ENCODE measurements at regions not wholly inside any gene's neighbourhood (a gene's known extent, or its start where the extent isn't known, plus 50 kb on each side); places are given as distances from the start of the nearest gene placed in this dataset.

GRCh38 chr2:118307864-118308263 lies 219.6 kb downstream of the INSIG2 start:
- Histone ChIP-seq H3K4me1 (ENCODE audit: control insufficient read depth in 5 of 5, insufficient read depth in 5 of 5, low read length in 5 of 5) (peaks cover 0 to 16% (median 15%) of the 10 kb centered on the region in 5 donors), H3K9ac (ENCODE audit: low read length in 5 of 5) (no peak overlapping the region), H3K4me3 (ENCODE audit: low read depth in 1 of 5, low read length in 5 of 5) (no peak overlapping the region), H3K36me3 (ENCODE audit: control insufficient read depth in 5 of 5, insufficient read depth in 5 of 5, low read length in 5 of 5) (no peaks in the 10 kb centered on the region), H3K27me3 (ENCODE audit: control insufficient read depth in 5 of 5, insufficient read depth in 4 of 5, low read length in 5 of 5) (peaks cover 0 to 11% (median 2%) of the 10 kb centered on the region in 5 donors), H3K27ac (ENCODE audit: low read depth, low read length) (no peak overlapping the region), H3K9me3 (ENCODE audit: control insufficient read depth in 5 of 5, low read length in 5 of 5) (no peaks in the 10 kb centered on the region)

- no peak overlapping the region for H3K27ac ChIP-seq (ENCODE audit: low read depth, low read length)
- H3K27me3 ChIP-seq (ENCODE audit: control insufficient read depth in 5 of 5, insufficient read depth in 4 of 5, low read length in 5 of 5), result peaks cover 0 to 8% (median 2%) of the 10 kb centered on the region in 5 donors
- H3K9me3 ChIP-seq (ENCODE audit: control insufficient read depth in 5 of 5, low read length in 5 of 5), result no peaks in the 10 kb centered on the region
- H3K9ac ChIP-seq (ENCODE audit: low read length in 5 of 5), result no peak overlapping the region
- no peak overlapping the region for H3K4me3 ChIP-seq (ENCODE audit: low read depth in 1 of 5, low read length in 5 of 5)
- no peaks in the 10 kb centered on the region for H3K4me1 ChIP-seq (ENCODE audit: control insufficient read depth in 5 of 5, insufficient read depth in 5 of 5, low read length in 5 of 5)
- H3K36me3 ChIP-seq (ENCODE audit: control insufficient read depth in 5 of 5, insufficient read depth in 5 of 5, low read length in 5 of 5), result no peaks in the 10 kb centered on the region
Measured at GRCh38 chr2:118301248-118301647, 213.0 kb downstream of the INSIG2 start.

- no peaks in the 10 kb centered on the region for H3K9me3 ChIP-seq (ENCODE audit: control insufficient read depth in 5 of 5, low read length in 5 of 5)
- H3K27ac ChIP-seq (ENCODE audit: low read depth, low read length), result no peak overlapping the region
- H3K9ac ChIP-seq (ENCODE audit: low read length in 5 of 5), result no peak overlapping the region
- no peaks in the 10 kb centered on the region for H3K4me1 ChIP-seq (ENCODE audit: control insufficient read depth in 5 of 5, insufficient read depth in 5 of 5, low read length in 5 of 5)
- peaks cover 0 to 10% (median 2%) of the 10 kb centered on the region in 5 donors for H3K27me3 ChIP-seq (ENCODE audit: control insufficient read depth in 5 of 5, insufficient read depth in 4 of 5, low read length in 5 of 5)
- H3K36me3 ChIP-seq (ENCODE audit: control insufficient read depth in 5 of 5, insufficient read depth in 5 of 5, low read length in 5 of 5), result no peaks in the 10 kb centered on the region
- H3K4me3 ChIP-seq (ENCODE audit: low read depth in 1 of 5, low read length in 5 of 5), result no peak overlapping the region
Measured at GRCh38 chr2:118300832-118301231, 212.6 kb downstream of the INSIG2 start.

DNA sequence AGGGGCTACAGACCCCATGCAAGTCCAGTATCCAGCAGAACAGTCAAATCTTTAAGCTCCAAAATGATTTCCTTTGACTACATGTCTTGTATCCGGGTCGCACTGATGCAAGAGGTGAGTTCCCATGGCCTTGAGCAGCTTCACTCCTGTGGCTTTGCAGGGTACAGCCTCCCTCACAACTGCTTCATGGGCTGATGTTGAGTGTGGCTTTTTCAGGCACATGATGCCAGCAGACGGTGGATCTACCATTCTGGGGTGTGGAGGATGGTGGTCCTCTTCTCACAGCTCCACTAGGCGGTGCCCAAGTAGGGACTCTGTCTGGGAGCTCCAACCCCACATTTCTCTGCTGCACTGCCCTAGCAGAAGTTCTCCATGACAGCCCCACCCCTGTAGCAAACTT lies 208.4 kb downstream of the INSIG2 start:
- Histone ChIP-seq H3K36me3 (ENCODE audit: control insufficient read depth in 5 of 5, insufficient read depth in 5 of 5, low read length in 5 of 5) (no peaks in the 10 kb centered on the region), H3K27me3 (ENCODE audit: control insufficient read depth in 5 of 5, insufficient read depth in 4 of 5, low read length in 5 of 5) (peaks cover 0 to 10% (median 2%) of the 10 kb centered on the region in 5 donors), H3K27ac (ENCODE audit: low read depth, low read length) (no peak overlapping the region), H3K9me3 (ENCODE audit: control insufficient read depth in 5 of 5, low read length in 5 of 5) (no peaks in the 10 kb centered on the region), H3K9ac (ENCODE audit: low read length in 5 of 5) (no peak overlapping the region), H3K4me1 (ENCODE audit: control insufficient read depth in 5 of 5, insufficient read depth in 5 of 5, low read length in 5 of 5) (no peaks in the 10 kb centered on the region), H3K4me3 (ENCODE audit: low read depth in 1 of 5, low read length in 5 of 5) (no peak overlapping the region)

DNA sequence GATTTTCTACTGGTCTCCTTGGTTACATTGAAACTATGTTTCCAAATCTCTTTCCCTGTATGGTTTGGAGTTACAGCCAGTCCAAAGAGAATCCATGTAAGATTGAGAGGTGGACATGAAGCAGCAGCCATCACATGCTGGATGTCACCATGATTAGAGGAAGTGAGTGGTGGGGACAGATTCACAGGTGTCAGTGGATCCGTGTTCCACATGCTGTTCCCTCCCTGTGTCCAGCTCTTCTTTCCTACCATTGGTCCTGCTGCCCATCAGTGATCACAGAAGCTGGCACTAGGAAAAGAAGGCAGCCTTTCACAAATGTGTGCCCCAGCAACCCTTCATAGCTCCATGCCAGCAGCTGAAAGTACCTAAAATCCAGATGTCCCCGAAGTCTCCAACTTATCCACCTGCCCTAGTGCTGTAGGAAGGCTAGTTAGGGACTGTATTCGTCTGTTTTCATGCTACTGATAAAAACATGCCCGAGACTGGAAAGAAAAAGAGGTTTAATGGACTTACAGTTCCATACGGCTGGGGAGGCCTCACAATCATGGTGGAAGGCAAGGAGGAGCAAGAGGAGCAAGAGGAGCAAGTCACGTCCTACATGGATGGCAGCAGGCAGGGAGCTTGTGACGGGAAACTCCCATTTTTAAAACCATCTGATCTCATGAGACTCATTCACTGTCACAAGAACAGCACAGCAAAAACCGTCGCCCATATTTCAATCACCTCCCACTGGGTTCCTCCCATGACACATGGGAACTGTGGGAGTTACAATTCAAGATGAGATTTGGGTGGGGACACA lies 207.5 kb downstream of the INSIG2 start:
- H3K36me3 ChIP-seq (ENCODE audit: control insufficient read depth in 5 of 5, insufficient read depth in 5 of 5, low read length in 5 of 5), result no peaks in the 10 kb centered on the region
- no peaks in the 10 kb centered on the region for H3K4me1 ChIP-seq (ENCODE audit: control insufficient read depth in 5 of 5, insufficient read depth in 5 of 5, low read length in 5 of 5)
- H3K9me3 ChIP-seq (ENCODE audit: control insufficient read depth in 5 of 5, low read length in 5 of 5), result no peaks in the 10 kb centered on the region
- H3K27ac ChIP-seq (ENCODE audit: low read depth, low read length), result no peak overlapping the region
- no peak overlapping the region for H3K9ac ChIP-seq (ENCODE audit: low read length in 5 of 5)
- no peak overlapping the region for H3K4me3 ChIP-seq (ENCODE audit: low read depth in 1 of 5, low read length in 5 of 5)
- peaks cover 0 to 10% (median 2%) of the 10 kb centered on the region in 5 donors for H3K27me3 ChIP-seq (ENCODE audit: control insufficient read depth in 5 of 5, insufficient read depth in 4 of 5, low read length in 5 of 5)

GRCh38 chr2:118294063-118294462 lies 205.8 kb downstream of the INSIG2 start:
- no peaks in the 10 kb centered on the region for H3K9me3 ChIP-seq (ENCODE audit: control insufficient read depth in 5 of 5, low read length in 5 of 5)
- H3K27me3 ChIP-seq (ENCODE audit: control insufficient read depth in 5 of 5, insufficient read depth in 4 of 5, low read length in 5 of 5), result peaks cover 0 to 11% (median 2%) of the 10 kb centered on the region in 5 donors
- no peaks in the 10 kb centered on the region for H3K4me1 ChIP-seq (ENCODE audit: control insufficient read depth in 5 of 5, insufficient read depth in 5 of 5, low read length in 5 of 5)
- H3K36me3 ChIP-seq (ENCODE audit: control insufficient read depth in 5 of 5, insufficient read depth in 5 of 5, low read length in 5 of 5), result no peaks in the 10 kb centered on the region
- no peak overlapping the region for H3K4me3 ChIP-seq (ENCODE audit: low read depth in 1 of 5, low read length in 5 of 5)
- H3K9ac ChIP-seq (ENCODE audit: low read length in 5 of 5), result no peak overlapping the region
- H3K27ac ChIP-seq (ENCODE audit: low read depth, low read length), result no peak overlapping the region

DNA sequence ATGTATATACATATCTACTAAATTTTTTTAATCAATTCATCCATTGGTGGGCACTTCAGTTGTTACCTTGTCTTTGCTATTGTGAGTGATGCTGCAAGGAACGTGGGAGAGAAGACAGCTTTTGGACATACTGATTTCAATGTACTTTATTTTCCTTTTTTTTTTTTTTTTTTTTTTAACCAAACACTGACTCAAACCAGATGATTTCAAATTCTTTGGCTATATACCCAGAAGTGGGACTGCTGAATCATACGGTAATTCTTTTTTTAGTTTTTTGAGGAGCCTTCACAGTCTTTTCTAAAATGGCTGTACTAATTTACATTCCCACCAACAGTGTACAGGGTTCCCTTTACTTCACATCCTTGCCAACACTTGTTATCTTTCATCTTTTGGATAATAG lies 204.7 kb downstream of the INSIG2 start:
- no peaks in the 10 kb centered on the region for H3K36me3 ChIP-seq (ENCODE audit: control insufficient read depth in 5 of 5, insufficient read depth in 5 of 5, low read length in 5 of 5)
- H3K27ac ChIP-seq (ENCODE audit: low read depth, low read length), result no peak overlapping the region
- no peak overlapping the region for H3K9ac ChIP-seq (ENCODE audit: low read length in 5 of 5)
- H3K4me1 ChIP-seq (ENCODE audit: control insufficient read depth in 5 of 5, insufficient read depth in 5 of 5, low read length in 5 of 5), result no peaks in the 10 kb centered on the region
- no peak overlapping the region for H3K4me3 ChIP-seq (ENCODE audit: low read depth in 1 of 5, low read length in 5 of 5)
- peaks cover 0 to 11% (median 0%) of the 10 kb centered on the region in 5 donors for H3K27me3 ChIP-seq (ENCODE audit: control insufficient read depth in 5 of 5, insufficient read depth in 4 of 5, low read length in 5 of 5)
- H3K9me3 ChIP-seq (ENCODE audit: control insufficient read depth in 5 of 5, low read length in 5 of 5), result no peaks in the 10 kb centered on the region

DNA sequence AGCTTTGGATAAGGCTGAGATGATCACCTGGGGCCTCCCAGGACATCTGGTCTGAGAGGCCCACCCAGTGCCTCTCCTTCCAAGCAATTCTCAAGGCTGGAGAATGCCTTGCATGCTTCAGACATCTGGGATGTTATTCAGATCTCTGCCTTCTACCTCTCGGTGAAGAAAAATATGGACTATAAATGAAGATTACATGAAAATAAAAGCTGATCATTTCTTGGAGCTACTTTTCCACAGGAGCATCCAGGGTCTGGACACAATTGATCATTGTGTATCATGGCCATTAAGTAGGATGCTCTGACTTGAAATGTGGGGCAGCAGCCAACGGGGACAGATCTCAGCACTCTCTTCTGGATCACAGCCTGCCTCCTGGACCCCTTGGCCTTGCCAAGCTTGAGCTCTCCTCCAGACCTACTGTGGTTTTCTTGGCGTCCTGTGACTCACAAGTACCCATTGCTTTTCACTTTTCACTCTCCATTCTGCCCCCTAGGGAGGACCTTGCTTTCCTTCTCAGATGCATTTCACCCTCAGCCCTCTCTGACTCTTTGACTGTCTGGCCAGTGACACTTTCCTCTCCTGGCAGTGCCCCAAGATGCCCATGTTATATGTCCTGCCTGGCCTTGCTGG lies 203.1 kb downstream of the INSIG2 start:
- H3K4me1 ChIP-seq (ENCODE audit: control insufficient read depth in 5 of 5, insufficient read depth in 5 of 5, low read length in 5 of 5), result no peaks in the 10 kb centered on the region
- no peaks in the 10 kb centered on the region for H3K9me3 ChIP-seq (ENCODE audit: control insufficient read depth in 5 of 5, low read length in 5 of 5)
- H3K4me3 ChIP-seq (ENCODE audit: low read depth in 1 of 5, low read length in 5 of 5), result no peak overlapping the region
- no peak overlapping the region for H3K27ac ChIP-seq (ENCODE audit: low read depth, low read length)
- H3K27me3 ChIP-seq (ENCODE audit: control insufficient read depth in 5 of 5, insufficient read depth in 4 of 5, low read length in 5 of 5), result peaks cover 0 to 6% (median 0%) of the 10 kb centered on the region in 5 donors
- no peak overlapping the region for H3K9ac ChIP-seq (ENCODE audit: low read length in 5 of 5)
- H3K36me3 ChIP-seq (ENCODE audit: control insufficient read depth in 5 of 5, insufficient read depth in 5 of 5, low read length in 5 of 5), result no peaks in the 10 kb centered on the region

DNA sequence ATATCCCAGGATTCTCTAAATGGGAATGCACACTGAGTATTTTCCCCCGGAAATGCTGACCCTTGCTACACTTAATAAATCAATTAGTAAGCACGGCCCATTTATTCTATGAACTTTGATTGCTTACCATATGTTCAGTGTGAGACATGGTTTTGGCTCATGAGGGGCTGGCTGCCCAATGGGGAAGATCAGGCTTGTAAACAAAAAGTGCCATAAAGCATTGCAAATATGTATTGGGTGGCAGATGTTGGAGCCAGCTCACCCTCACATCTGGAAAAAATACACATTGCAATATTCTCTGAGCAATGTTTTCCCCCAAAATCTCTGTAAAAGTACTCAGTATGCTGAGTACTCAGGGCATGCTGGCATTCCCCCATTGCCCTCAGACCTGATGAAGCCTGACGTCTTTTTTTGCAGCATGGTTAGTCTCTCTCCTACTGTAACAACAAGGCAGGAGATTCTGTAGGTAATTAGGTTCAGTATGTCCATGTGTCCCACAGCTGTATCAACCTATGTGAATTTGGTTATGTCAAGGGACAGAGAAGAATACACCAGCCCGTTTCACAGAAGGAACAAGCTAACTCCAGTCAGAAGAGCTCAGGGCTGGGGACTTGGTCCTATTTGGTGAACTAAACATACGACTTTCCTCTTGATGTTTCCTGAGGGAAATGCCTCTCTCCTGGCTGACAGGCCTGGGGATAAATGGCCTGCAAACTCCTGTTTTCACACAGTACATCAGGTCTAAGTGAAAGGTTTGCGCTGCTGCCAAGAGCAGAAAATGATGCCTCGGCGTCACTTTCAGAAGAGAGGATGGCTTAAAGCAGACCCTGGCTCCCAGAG lies 202.4 kb downstream of the INSIG2 start:
- H3K27me3 ChIP-seq (ENCODE audit: control insufficient read depth in 5 of 5, insufficient read depth in 4 of 5, low read length in 5 of 5), result peaks cover 0 to 6% (median 0%) of the 10 kb centered on the region in 5 donors

GRCh38 chr2:118279005-118279404 lies 190.7 kb downstream of the INSIG2 start:
- H3K4me3 ChIP-seq (ENCODE audit: low read depth in 1 of 5, low read length in 5 of 5), result no peak overlapping the region
- H3K9ac ChIP-seq (ENCODE audit: low read length in 5 of 5), result no peak overlapping the region
- H3K36me3 ChIP-seq (ENCODE audit: control insufficient read depth in 5 of 5, insufficient read depth in 5 of 5, low read length in 5 of 5), result no peaks in the 10 kb centered on the region
- no peaks in the 10 kb centered on the region for H3K4me1 ChIP-seq (ENCODE audit: control insufficient read depth in 5 of 5, insufficient read depth in 5 of 5, low read length in 5 of 5)
- no peaks in the 10 kb centered on the region for H3K9me3 ChIP-seq (ENCODE audit: control insufficient read depth in 5 of 5, low read length in 5 of 5)
- no peak overlapping the region for H3K27ac ChIP-seq (ENCODE audit: low read depth, low read length)
- peaks cover 2 to 8% (median 4%) of the 10 kb centered on the region in 5 donors for H3K27me3 ChIP-seq (ENCODE audit: control insufficient read depth in 5 of 5, insufficient read depth in 4 of 5, low read length in 5 of 5)

More for the DNA sequence above, 202.4 kb downstream of the INSIG2 start:
- Histone ChIP-seq H3K9ac (ENCODE audit: low read length in 5 of 5) (no peak overlapping the region), H3K36me3 (ENCODE audit: control insufficient read depth in 5 of 5, insufficient read depth in 5 of 5, low read length in 5 of 5) (no peaks in the 10 kb centered on the region), H3K9me3 (ENCODE audit: control insufficient read depth in 5 of 5, low read length in 5 of 5) (no peaks in the 10 kb centered on the region), H3K4me3 (ENCODE audit: low read depth in 1 of 5, low read length in 5 of 5) (no peak overlapping the region), H3K4me1 (ENCODE audit: control insufficient read depth in 5 of 5, insufficient read depth in 5 of 5, low read length in 5 of 5) (no peaks in the 10 kb centered on the region), H3K27ac (ENCODE audit: low read depth, low read length) (no peak overlapping the region)
